ENCODE measurements at regions not wholly inside any gene's neighbourhood (a gene's known extent, or its start where the extent isn't known, plus 50 kb on each side); places are given as distances from the start of the nearest gene placed in this dataset.

GRCh38 chr6:113203715-113204110 is 653.4 kb upstream of the MARCKS start:
- Histone ChIP-seq H3K27me3 (ENCODE audit: low read depth) (no peaks in the 10 kb centered on the region), H3K4me1 (no peaks in the 10 kb centered on the region), H3K36me3 (no peaks in the 10 kb centered on the region), H3K4me3 (no peak overlapping the region), H3K27ac (no peak overlapping the region), H3K9me3 (no peaks in the 10 kb centered on the region)
- TF ChIP-seq CTCF (IDR thresholded peaks at IDR 0.05) = no peak
- ATAC-seq (no peak), DNase-seq (no peak)
- intact Hi-C loops (cut with DNase I) = no loop called here

- no peaks in the 10 kb centered on the region for H3K4me1 ChIP-seq
- no peak for TF ChIP-seq CTCF (IDR thresholded peaks at IDR 0.05)
- ATAC-seq (no peak), DNase-seq (no peak)
- intact Hi-C loops (cut with DNase I) = no loop called here
- H3K27me3 ChIP-seq (ENCODE audit: low read depth) = no peaks in the 10 kb centered on the region
- no peaks in the 10 kb centered on the region for H3K36me3 ChIP-seq
- no peaks in the 10 kb centered on the region for H3K9me3 ChIP-seq
- no peak overlapping the region for H3K4me3 ChIP-seq
- no peak overlapping the region for H3K27ac ChIP-seq
Observed at GRCh38 chr6:113205553-113205952, 651.6 kb upstream of the MARCKS start.

GRCh38 chr6:113208726-113209125 is 648.4 kb upstream of the MARCKS start:
- intact Hi-C loops (cut with DNase I) = no loop called here
- DNase-seq = no peak

DNA sequence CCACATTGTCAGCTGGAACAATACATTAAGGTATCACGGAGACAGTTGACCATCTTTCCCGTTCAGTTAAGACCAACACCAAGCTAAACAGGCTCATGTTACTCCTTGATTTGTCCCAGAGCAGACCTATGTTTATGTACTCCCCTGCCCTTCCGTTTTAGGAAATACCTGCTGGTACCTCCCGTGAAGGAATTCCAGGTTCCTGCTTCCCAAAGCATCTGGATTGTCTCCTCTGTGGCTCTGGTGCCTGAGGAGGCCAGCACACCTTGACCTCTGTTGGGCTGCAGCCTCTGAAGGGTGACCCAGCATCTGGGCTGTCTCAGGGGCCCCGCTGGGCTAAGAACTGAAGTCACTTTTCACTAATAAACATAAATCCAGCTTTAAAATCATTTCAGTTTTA is 647.8 kb upstream of the MARCKS start:
- intact Hi-C loops (cut with DNase I) = no loop called here
- Histone ChIP-seq H3K36me3 (no peaks in the 10 kb centered on the region), H3K27ac (no peak overlapping the region), H3K27me3 (ENCODE audit: low read depth) (no peaks in the 10 kb centered on the region), H3K9me3 (no peaks in the 10 kb centered on the region), H3K4me1 (no peaks in the 10 kb centered on the region), H3K4me3 (no peak overlapping the region)
- TF ChIP-seq CTCF (IDR thresholded peaks at IDR 0.05) = no peak
- DNase-seq = no peak
- ATAC-seq = no peak

More at GRCh38 chr6:113208726-113209125, 648.4 kb upstream of the MARCKS start:
- Histone ChIP-seq H3K4me1 (no peaks in the 10 kb centered on the region), H3K27me3 (ENCODE audit: low read depth) (no peaks in the 10 kb centered on the region), H3K4me3 (no peak overlapping the region), H3K9me3 (no peaks in the 10 kb centered on the region), H3K27ac (no peak overlapping the region), H3K36me3 (no peaks in the 10 kb centered on the region)
- no peak for TF ChIP-seq CTCF (IDR thresholded peaks at IDR 0.05)
- no peak for ATAC-seq

DNA sequence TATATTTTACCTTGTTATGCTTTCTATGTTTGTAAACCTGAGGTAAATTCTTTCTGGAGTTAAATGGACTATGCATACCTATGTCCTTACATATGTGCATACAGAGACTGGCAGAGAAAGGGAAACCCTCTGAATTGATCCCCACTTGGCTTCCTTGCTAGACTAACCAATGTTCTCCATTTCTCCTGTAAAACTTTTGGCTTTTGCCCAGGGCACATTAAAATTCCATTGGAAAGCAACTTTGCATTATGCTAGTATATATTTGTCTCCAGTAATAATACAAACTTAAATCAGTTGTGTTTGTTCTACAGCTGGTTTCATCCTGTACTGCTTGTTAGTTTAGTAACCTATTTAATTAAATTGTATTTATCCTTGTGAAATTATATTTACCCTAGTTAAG is 646.0 kb upstream of the MARCKS start:
- DNase-seq (no peak), ATAC-seq (no peak)
- TF ChIP-seq CTCF (IDR thresholded peaks at IDR 0.05) = no peak

GRCh38 chr6:113219783-113220182 is 637.4 kb upstream of the MARCKS start:
- intact Hi-C loops (cut with DNase I) = no loop called here
- ATAC-seq = no peak

More for the DNA sequence above, 646.0 kb upstream of the MARCKS start:
- no peaks in the 10 kb centered on the region for H3K36me3 ChIP-seq
- no peaks in the 10 kb centered on the region for H3K27me3 ChIP-seq (ENCODE audit: low read depth)
- H3K4me1 ChIP-seq = no peaks in the 10 kb centered on the region
- no peaks in the 10 kb centered on the region for H3K9me3 ChIP-seq
- H3K27ac ChIP-seq = no peak overlapping the region
- H3K4me3 ChIP-seq = no peak overlapping the region
- intact Hi-C loops (cut with DNase I) = no loop called here

More at GRCh38 chr6:113219783-113220182, 637.4 kb upstream of the MARCKS start:
- Histone ChIP-seq H3K27me3 (ENCODE audit: low read depth) (no peaks in the 10 kb centered on the region), H3K27ac (no peak overlapping the region), H3K36me3 (no peaks in the 10 kb centered on the region), H3K4me1 (no peaks in the 10 kb centered on the region), H3K9me3 (no peaks in the 10 kb centered on the region), H3K4me3 (no peak overlapping the region)
- no peak for TF ChIP-seq CTCF (IDR thresholded peaks at IDR 0.05)
- DNase-seq = no peak
